Erythroblast (primary cell): ENCODE measurements at regions not wholly inside any gene's neighbourhood (a gene's known extent, or its start where the extent isn't known, plus 50 kb on each side); places are given as distances from the start of the nearest gene placed in this dataset.

Experiments
- GATA1 ChIP-seq: IDR thresholded peaks from 2 replicates; pipeline ENCODE4 v1.6.1; 2011; ENCODE audit warnings: low read depth, mild to moderate bottlenecking, control low read depth, low read length, moderate library complexity
- POLR2A ChIP-seq: IDR thresholded peaks from 2 replicates; pipeline ENCODE4 v1.6.1; 2011; ENCODE audit warnings: mild to moderate bottlenecking, low read length

DNA sequence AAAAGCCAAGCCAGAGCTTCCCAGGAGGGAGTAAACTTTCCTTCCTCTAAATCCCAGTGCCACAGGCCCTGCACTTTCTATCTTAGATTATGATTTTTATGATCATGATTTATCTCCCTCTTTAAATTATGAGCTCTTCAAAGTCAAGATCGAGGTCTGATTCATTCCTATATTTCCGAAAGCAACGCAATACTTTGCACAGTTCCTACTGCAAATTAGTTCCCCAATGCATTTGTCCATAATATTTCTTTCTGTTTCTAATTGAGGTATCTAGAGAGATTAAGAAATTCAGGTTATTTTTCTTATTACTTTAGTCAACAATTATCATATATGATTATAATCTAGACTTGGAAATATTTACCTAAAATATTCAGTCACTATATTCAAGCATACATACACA is 173.1 kb upstream of the LPP start:
- TF ChIP-seq POLR2A, result no peak
- TF ChIP-seq GATA1, result no peak
